IMR-90 (cell line): ENCODE measurements at regions not wholly inside any gene's neighbourhood (a gene's known extent, or its start where the extent isn't known, plus 50 kb on each side); places are given as distances from the start of the nearest gene placed in this dataset.

ENCODE experiments used
- ATAC-seq: fragments of 200-7000 bp; cut with Tn5 transposase; 2 replicates; pipeline ENCODE4 v1.9.1; 2020; ENCODE audit warnings: low read depth, mild to moderate bottlenecking, moderate library complexity
- BruUV-seq: library from RNA; stranded (reverse); fragments of 400-500 nt; replicated peaks from 2 replicates; lab custom pipeline; 2021; lab: Mats Ljungman, UMichigan
- CTCF ChIA-PET: fragments of 300-600 bp; formaldehyde crosslinking; extraction: SDS; loops from one replicate; lab custom pipeline; 2021; ENCODE audit warnings: antibody characterized with exemption; lab: Yijun Ruan, JAX
- POLR2A ChIA-PET: fragments of 300-600 bp; sonication (Branson Sonifier 250); formaldehyde crosslinking; loops from one replicate; lab custom pipeline; 2022; ENCODE audit warnings: antibody characterized with exemption; ENCODE audit not compliant: unreplicated experiment; lab: Charles Lee
- DNase-seq: peaks from one replicate; pipeline ENCODE4 v3.0.0; 2013
- H2AFZ ChIP-seq: replicated peaks from 2 replicates; pipeline ENCODE3; 2013; ENCODE audit warnings: low read length, mild to moderate bottlenecking; ENCODE audit not compliant: poor library complexity
- H2AK5ac ChIP-seq: 2 replicates; pipeline ENCODE4 v1.6.1; 2013; ENCODE audit warnings: low read depth, low read length, inconsistent platforms
- H2AK9ac ChIP-seq: replicated peaks from 2 replicates; pipeline ENCODE3; 2013; ENCODE audit warnings: mild to moderate bottlenecking, low read depth, low read length, moderate library complexity; ENCODE audit not compliant: poor library complexity
- H2BK120ac ChIP-seq: 2 replicates; pipeline ENCODE4 v1.6.1; 2013; ENCODE audit warnings: low read depth, low read length, inconsistent platforms
- H2BK15ac ChIP-seq: 3 replicates; pipeline ENCODE4 v1.6.1; 2013; ENCODE audit warnings: low read depth, low read length, inconsistent platforms
- H2BK20ac ChIP-seq: 2 replicates; pipeline ENCODE4 v1.6.1; 2013; ENCODE audit warnings: low read depth, mild to moderate bottlenecking, inconsistent platforms, low read length, moderate library complexity
- H2BK5ac ChIP-seq: 2 replicates; pipeline ENCODE4 v1.6.1; 2013; ENCODE audit warnings: mild to moderate bottlenecking, low read depth, low read length, inconsistent platforms; ENCODE audit not compliant: poor library complexity, severe bottlenecking
- H3K14ac ChIP-seq: replicated peaks from 2 replicates; pipeline ENCODE4 v1.6.1; 2013; ENCODE audit warnings: low read depth, low read length, inconsistent platforms
- H3K18ac ChIP-seq: 2 replicates; pipeline ENCODE4 v1.6.1; 2013; ENCODE audit warnings: low read depth, low read length, control low read depth
- H3K23ac ChIP-seq: 2 replicates; pipeline ENCODE4 v1.6.1; 2013; ENCODE audit warnings: low read depth, low read length, inconsistent platforms
- H3K27ac ChIP-seq: 2 replicates; pipeline ENCODE4 v1.5.1; 2013; ENCODE audit warnings: mild to moderate bottlenecking, control low read depth, low read length; ENCODE audit not compliant: insufficient read depth
- H3K27me3 ChIP-seq: 2 replicates; pipeline ENCODE4 v1.6.1; 2013; ENCODE audit warnings: low read length; ENCODE audit not compliant: control insufficient read depth, insufficient read depth
- H3K36me3 ChIP-seq: 2 replicates; pipeline ENCODE4 v1.6.1; 2013; ENCODE audit warnings: low read length, mixed read lengths; ENCODE audit not compliant: control insufficient read depth, insufficient read depth
- H3K4ac ChIP-seq: 2 replicates; pipeline ENCODE4 v1.6.1; 2013; ENCODE audit warnings: low read depth, low read length, inconsistent platforms
- H3K4me1 ChIP-seq: 2 replicates; pipeline ENCODE4 v1.6.1; 2013; ENCODE audit warnings: low read length, mixed read lengths; ENCODE audit not compliant: control insufficient read depth, insufficient read depth
- H3K4me2 ChIP-seq: 2 replicates; pipeline ENCODE4 v1.6.1; 2013; ENCODE audit warnings: low read depth, mild to moderate bottlenecking, control low read depth, low read length, moderate library complexity
- H3K4me3 ChIP-seq: 2 replicates; pipeline ENCODE4 v1.5.1; 2013; ENCODE audit warnings: low read depth, mild to moderate bottlenecking, control low read depth, low read length, moderate library complexity; ENCODE audit not compliant: insufficient read depth
- H3K56ac ChIP-seq: 2 replicates; pipeline ENCODE4 v1.6.1; 2013; ENCODE audit warnings: low read length, inconsistent platforms; ENCODE audit not compliant: insufficient read depth; ENCODE audit errors: extremely low read depth
- H3K79me1 ChIP-seq, 2 experiments: 2 replicates each; pipeline ENCODE4 v1.6.1; 2013; ENCODE audit warnings: low read length in 2 of 2, inconsistent platforms in 1 of 2, low read depth in 1 of 2
- H3K9ac ChIP-seq: 2 replicates; pipeline ENCODE4 v1.6.1; 2013; ENCODE audit warnings: low read depth, low read length, control low read depth
- H3K9me1 ChIP-seq: 2 replicates; pipeline ENCODE4 v1.6.1; 2013; ENCODE audit warnings: low read length, inconsistent platforms; ENCODE audit not compliant: insufficient read depth
- H3K9me3 ChIP-seq: 2 replicates; pipeline ENCODE4 v1.6.1; 2013; ENCODE audit warnings: low read length; ENCODE audit not compliant: control insufficient read depth, insufficient read depth
- H4K20me1 ChIP-seq: 2 replicates; pipeline ENCODE4 v1.6.1; 2013; ENCODE audit warnings: low read length, inconsistent platforms; ENCODE audit not compliant: insufficient read depth
- H4K5ac ChIP-seq: 2 replicates; pipeline ENCODE4 v1.6.1; 2013; ENCODE audit warnings: mild to moderate bottlenecking, low read depth, low read length, control low read depth
- H4K8ac ChIP-seq, 2 experiments: 2 replicates each; pipeline ENCODE4 v1.6.1; 2013; ENCODE audit warnings: low read depth in 2 of 2, low read length in 2 of 2, control low read depth in 1 of 2, inconsistent platforms in 1 of 2
- H4K91ac ChIP-seq: 2 replicates; pipeline ENCODE4 v1.6.1; 2013; ENCODE audit warnings: low read depth, low read length, inconsistent platforms; ENCODE audit not compliant: insufficient read depth
- BHLHE40 ChIP-seq: fragments of 150-350 bp; IDR thresholded peaks from 2 replicates; pipeline ENCODE4 v1.6.1; 2016; ENCODE audit warnings: mild to moderate bottlenecking, low read depth, low read length
- CHD1 ChIP-seq: IDR thresholded peaks from 2 replicates; pipeline ENCODE4 v1.6.1; 2012; ENCODE audit warnings: low read depth, low read length, improper control_type of control experiment
- FOS ChIP-seq: fragments of 150-350 bp; IDR thresholded peaks from 2 replicates; pipeline ENCODE4 v1.6.1; 2016; ENCODE audit warnings: low read depth, low read length
- MAFK ChIP-seq: IDR thresholded peaks from 2 replicates; pipeline ENCODE4 v1.6.1; 2012; ENCODE audit warnings: low read depth, low read length, improper control_type of control experiment
- NFE2L2 ChIP-seq: fragments of 150-350 bp; IDR thresholded peaks from 2 replicates; pipeline ENCODE4 v1.6.1; 2016; ENCODE audit warnings: low read depth, mild to moderate bottlenecking, low read length
- POLR2A ChIP-seq: IDR thresholded peaks from 2 replicates; pipeline ENCODE4 v1.6.1; 2012; ENCODE audit warnings: mild to moderate bottlenecking, low read depth, low read length
- RAD21 ChIP-seq: IDR thresholded peaks from 2 replicates; pipeline ENCODE4 v1.6.1; 2012; ENCODE audit warnings: low read length, improper control_type of control experiment
- RCOR1 ChIP-seq: IDR thresholded peaks from 2 replicates; pipeline ENCODE4 v1.6.1; 2012; ENCODE audit warnings: mild to moderate bottlenecking, low read length, improper control_type of control experiment; ENCODE audit not compliant: insufficient replicate concordance
- RFX5 ChIP-seq: IDR thresholded peaks from 2 replicates; pipeline ENCODE4 v1.8.0; 2012; ENCODE audit warnings: low read depth, mild to moderate bottlenecking, low read length, moderate library complexity
- SMC3 ChIP-seq: fragments of 150-350 bp; IDR thresholded peaks from 2 replicates; pipeline ENCODE4 v1.6.1; 2016; ENCODE audit warnings: low read depth, mild to moderate bottlenecking, antibody characterized with exemption, low read length, moderate library complexity
- WGBS, 2 experiments: methylation state at CpG; one replicate each; pipeline versions ENCODE4 v1.1.5 to v1.1.7; 2013; ENCODE audit warnings: missing lambda C conversion rate in 2 of 2; ENCODE audit not compliant: insufficient read length in 1 of 2; ENCODE audit errors: extremely low coverage in 2 of 2; 5-methylcytosine and 5-hydroxymethylcytosine counted together
- dilution Hi-C: fragments of 300-500 bp; cut with HindIII; formaldehyde crosslinking; loops from one replicate; pipeline ENCODE4 v1.14.3; 2018; ENCODE audit warnings: low sequenced_read_pairs; ENCODE audit not compliant: unreplicated experiment
- in situ Hi-C: fragments of 300-500 bp; cut with MboI; formaldehyde crosslinking; loops from 3 replicates; pipeline ENCODE4 v1.14.3; 2019; ENCODE audit warnings: low sequenced_read_pairs, inconsistent platforms, mixed read lengths
- intact Hi-C: fragments of 100-400 bp; cut with micrococcal nuclease; formaldehyde crosslinking; loops from 2 replicates; pipeline ENCODE4 v1.10.0; 2022
- TF ChIP-seq, protein P1 (sequence below): conservative IDR thresholded peaks from 2 replicates; pipeline ENCODE4 v1.5.1; 2012; ENCODE audit warnings: mild to moderate bottlenecking, low read depth, low read length, improper control_type of control experiment
- TF ChIP-seq, protein P2 (sequence below): fragments of 150-350 bp; IDR thresholded peaks from 2 replicates; pipeline ENCODE4 v1.6.1; 2017; ENCODE audit warnings: mild to moderate bottlenecking, antibody characterized with exemption, low read length, low read depth
- TF ChIP-seq, protein P3 (sequence below): fragments of 150-350 bp; IDR thresholded peaks from 2 replicates; pipeline ENCODE4 v1.6.1; 2016; ENCODE audit warnings: low read depth, mild to moderate bottlenecking, low read length, moderate library complexity, borderline replicate concordance

DNA sequence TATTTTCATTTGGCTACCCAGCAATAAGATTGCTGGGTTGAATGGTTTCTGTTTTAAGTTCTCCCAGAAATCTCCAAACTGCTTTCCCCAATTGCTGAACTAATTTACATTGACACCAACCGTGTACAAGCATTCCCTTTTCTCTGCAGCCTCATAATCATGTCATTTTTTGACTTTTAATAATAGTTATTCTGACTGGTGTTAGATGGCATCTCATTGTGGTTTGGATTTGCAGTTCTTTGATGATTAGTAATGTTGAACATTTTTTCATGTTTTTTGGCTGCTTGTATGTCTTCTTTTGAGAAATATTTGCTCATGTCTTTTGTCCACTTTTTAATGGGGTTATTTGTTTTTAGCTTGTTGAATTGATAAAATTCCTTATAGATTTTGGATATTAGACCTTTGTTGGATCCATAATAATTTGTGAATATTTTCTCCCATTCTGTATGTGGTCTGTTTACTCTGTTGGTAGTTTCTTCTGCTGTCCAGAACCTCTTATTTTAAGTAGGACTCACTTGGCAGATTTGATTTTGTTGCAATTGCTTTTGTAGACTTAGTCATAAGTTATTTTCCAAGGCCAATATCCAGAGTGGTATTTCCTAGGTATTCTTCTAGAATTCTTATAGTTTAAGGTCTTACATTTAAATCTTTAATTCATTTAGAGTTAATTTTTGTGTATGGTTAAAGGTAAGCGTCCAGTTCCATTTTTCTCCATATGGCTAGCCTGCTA lies 793.7 kb downstream of the BRINP1 start:
- Histone ChIP-seq H3K9me1 (no peaks in the 10 kb centered on the region), H4K5ac (no peak overlapping the region), H3K36me3 (no peaks in the 10 kb centered on the region), H3K4me3 (no peak overlapping the region), H3K23ac (no peak overlapping the region), H3K56ac (no peak overlapping the region), H2BK20ac (no peak overlapping the region), H3K79me1 (no peaks in the 10 kb centered on the region), H2AK5ac (no peak overlapping the region), H3K9me3 (0 out of 2 replicates have a peak, but pooled peaks cover 2% of the 10 kb centered on the region), H4K20me1 (no peaks in the 10 kb centered on the region), H2AFZ (no peak overlapping the region), H2AK9ac (no peak overlapping the region), H3K27ac (no peak overlapping the region), H2BK120ac (no peak overlapping the region), H4K91ac (no peak overlapping the region), H3K27me3 (no peaks in the 10 kb centered on the region), H2BK5ac (no peak overlapping the region), H3K4ac (no peak overlapping the region), H3K4me1 (no peaks in the 10 kb centered on the region), H3K18ac (no peak overlapping the region), H2BK15ac (no peak overlapping the region), H3K9ac (no peak overlapping the region), H4K8ac (no peak overlapping the region), H3K4me2 (no peak overlapping the region), H3K14ac (no peak overlapping the region)
- ChIA-PET CTCF (no interaction called here), POLR2A (no interaction called here)
- TF ChIP-seq, protein P1, sequence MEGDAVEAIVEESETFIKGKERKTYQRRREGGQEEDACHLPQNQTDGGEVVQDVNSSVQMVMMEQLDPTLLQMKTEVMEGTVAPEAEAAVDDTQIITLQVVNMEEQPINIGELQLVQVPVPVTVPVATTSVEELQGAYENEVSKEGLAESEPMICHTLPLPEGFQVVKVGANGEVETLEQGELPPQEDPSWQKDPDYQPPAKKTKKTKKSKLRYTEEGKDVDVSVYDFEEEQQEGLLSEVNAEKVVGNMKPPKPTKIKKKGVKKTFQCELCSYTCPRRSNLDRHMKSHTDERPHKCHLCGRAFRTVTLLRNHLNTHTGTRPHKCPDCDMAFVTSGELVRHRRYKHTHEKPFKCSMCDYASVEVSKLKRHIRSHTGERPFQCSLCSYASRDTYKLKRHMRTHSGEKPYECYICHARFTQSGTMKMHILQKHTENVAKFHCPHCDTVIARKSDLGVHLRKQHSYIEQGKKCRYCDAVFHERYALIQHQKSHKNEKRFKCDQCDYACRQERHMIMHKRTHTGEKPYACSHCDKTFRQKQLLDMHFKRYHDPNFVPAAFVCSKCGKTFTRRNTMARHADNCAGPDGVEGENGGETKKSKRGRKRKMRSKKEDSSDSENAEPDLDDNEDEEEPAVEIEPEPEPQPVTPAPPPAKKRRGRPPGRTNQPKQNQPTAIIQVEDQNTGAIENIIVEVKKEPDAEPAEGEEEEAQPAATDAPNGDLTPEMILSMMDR = no peak
- TF ChIP-seq BHLHE40 (no peak), RAD21 (no peak), NFE2L2 (no peak), SMC3 (no peak), RFX5 (no peak), RCOR1 (no peak), POLR2A (no peak), MAFK (no peak), CHD1 (no peak), FOS (no peak)
- TF ChIP-seq, protein P2, sequence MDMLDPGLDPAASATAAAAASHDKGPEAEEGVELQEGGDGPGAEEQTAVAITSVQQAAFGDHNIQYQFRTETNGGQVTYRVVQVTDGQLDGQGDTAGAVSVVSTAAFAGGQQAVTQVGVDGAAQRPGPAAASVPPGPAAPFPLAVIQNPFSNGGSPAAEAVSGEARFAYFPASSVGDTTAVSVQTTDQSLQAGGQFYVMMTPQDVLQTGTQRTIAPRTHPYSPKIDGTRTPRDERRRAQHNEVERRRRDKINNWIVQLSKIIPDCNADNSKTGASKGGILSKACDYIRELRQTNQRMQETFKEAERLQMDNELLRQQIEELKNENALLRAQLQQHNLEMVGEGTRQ = no peak
- TF ChIP-seq, protein P3, sequence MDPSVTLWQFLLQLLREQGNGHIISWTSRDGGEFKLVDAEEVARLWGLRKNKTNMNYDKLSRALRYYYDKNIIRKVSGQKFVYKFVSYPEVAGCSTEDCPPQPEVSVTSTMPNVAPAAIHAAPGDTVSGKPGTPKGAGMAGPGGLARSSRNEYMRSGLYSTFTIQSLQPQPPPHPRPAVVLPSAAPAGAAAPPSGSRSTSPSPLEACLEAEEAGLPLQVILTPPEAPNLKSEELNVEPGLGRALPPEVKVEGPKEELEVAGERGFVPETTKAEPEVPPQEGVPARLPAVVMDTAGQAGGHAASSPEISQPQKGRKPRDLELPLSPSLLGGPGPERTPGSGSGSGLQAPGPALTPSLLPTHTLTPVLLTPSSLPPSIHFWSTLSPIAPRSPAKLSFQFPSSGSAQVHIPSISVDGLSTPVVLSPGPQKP = no peak
- dilution Hi-C loops (no loop called here), in situ Hi-C loops (no loop called here), intact Hi-C loops (no loop called here)
- no peak for ATAC-seq
- no TSS peak for BruUV-seq
- DNase-seq = no peak
- no CpG with 5 or more reads among the region's 2 CpGs for WGBS, 2 experiments
